ENCODE measurements at regions not wholly inside any gene's neighbourhood (a gene's known extent, or its start where the extent isn't known, plus 50 kb on each side); places are given as distances from the start of the nearest gene placed in this dataset.

- TF ChIP-seq RNF2 (IDR thresholded peaks at IDR 0.05; ENCODE audit: borderline replicate concordance, low read depth, low read length, missing control alignments, poor library complexity, severe bottlenecking) (no peak), ASH2L (IDR thresholded peaks at IDR 0.05; ENCODE audit: low read length) (no peak), HDAC6 (IDR thresholded peaks at IDR 0.05; ENCODE audit: low read depth, low read length) (no peak), JUN (IDR thresholded peaks at IDR 0.05; ENCODE audit: low read depth, low read length) (no peak), GABPA (IDR thresholded peaks at IDR 0.05; ENCODE audit: borderline replicate concordance, insufficient read depth, low read length) (no peak), E2F6 (IDR thresholded peaks at IDR 0.05) (no peak), CEBPB (IDR thresholded peaks at IDR 0.05; ENCODE audit: low read depth, low read length) (no peak), MAX (IDR thresholded peaks at IDR 0.05) (no peak), CTBP2 (IDR thresholded peaks at IDR 0.05; ENCODE audit: borderline replicate concordance, insufficient read depth, insufficient read length, low read length) (no peak), POLR2AphosphoS5 (IDR thresholded peaks at IDR 0.05; ENCODE audit: low read depth, low read length) (no peak), ZNF274 (IDR thresholded peaks at IDR 0.05; ENCODE audit: borderline replicate concordance, extremely low read depth, low read length) (no peak)
Observed at GRCh38 chr22:22033803-22034468, 51.3 kb upstream of the TOP3B start (continued).
